Esophagus muscularis mucosa (tissue), 4 donors: ENCODE measurements at regions not wholly inside any gene's neighbourhood (a gene's known extent, or its start where the extent isn't known, plus 50 kb on each side); places are given as distances from the start of the nearest gene placed in this dataset.

Experiments used
- DNase-seq: peaks from one replicate; pipeline ENCODE4 v3.0.0-alpha.2; 2017; ENCODE audit errors: extremely low spot score
- H3K27ac ChIP-seq, 4 donors: fragments of 200-600 bp; sonication (generic); replicated peaks in 1 of 4; 1 replicate in 3 of 4; 2 replicates in 1 of 4; pipeline ENCODE4 v1.5.1; 2016 to 2019; ENCODE audit warnings: mild to moderate bottlenecking in 1 of 4
- H3K27me3 ChIP-seq, 4 donors: fragments of 200-600 bp; sonication (generic); one replicate each; pipeline versions ENCODE4 v1.5.1 to v1.6.0; 2016 to 2019
- H3K36me3 ChIP-seq, 4 donors: fragments of 200-600 bp; sonication (generic); one replicate each; pipeline ENCODE4 v1.5.1; 2016 to 2019
- H3K4me1 ChIP-seq, 4 donors: fragments of 200-600 bp; sonication (generic); one replicate each; pipeline ENCODE4 v1.5.1; 2016 to 2019
- H3K4me3 ChIP-seq, 4 donors: fragments of 200-600 bp; sonication (generic); 1 replicate in 2 of 4; 2 replicates in 2 of 4; pipeline ENCODE4 v1.5.1; 2016 to 2019; ENCODE audit warnings: mild to moderate bottlenecking in 4 of 4, moderate library complexity in 1 of 4
- H3K9me3 ChIP-seq, 4 donors: fragments of 200-600 bp; sonication (generic); 1 replicate in 3 of 4; 2 replicates in 1 of 4; pipeline ENCODE4 v1.5.1; 2016 to 2019
- CTCF ChIP-seq, 3 experiments: fragments of 200-600 bp in 2 of 3; fragments of 450-650 bp in 1 of 3; sonication (generic) in 2 of 3; IDR thresholded peaks; one replicate each; pipeline ENCODE4 v1.5.1; 2017 to 2019; ENCODE audit warnings: antibody characterized with exemption in 3 of 3, mild to moderate bottlenecking in 2 of 3, moderate library complexity in 1 of 3
- EP300 ChIP-seq: sonication (generic); formaldehyde crosslinking; IDR thresholded peaks from one replicate; pipeline ENCODE4 v1.6.1; 2017; ENCODE audit warnings: antibody characterized with exemption
- POLR2A ChIP-seq: fragments of 450-650 bp; IDR thresholded peaks from one replicate; pipeline ENCODE4 v1.6.1; 2017; ENCODE audit warnings: antibody characterized with exemption, moderate library complexity, mild to moderate bottlenecking, low read depth
- POLR2AphosphoS5 ChIP-seq, 2 donors: sonication (generic); formaldehyde crosslinking; IDR thresholded peaks; one replicate each; pipeline ENCODE4 v1.6.1; 2017; ENCODE audit warnings: antibody characterized with exemption in 2 of 2
- WGBS: methylation state at CpG from one replicate; pipeline ENCODE4 v1.1.5; 2018; 5-methylcytosine and 5-hydroxymethylcytosine counted together
- intact Hi-C: fragments of 100-400 bp; cut with DNase I; formaldehyde crosslinking; loops from one replicate; pipeline ENCODE4 v1.15.1; 2023

DNA sequence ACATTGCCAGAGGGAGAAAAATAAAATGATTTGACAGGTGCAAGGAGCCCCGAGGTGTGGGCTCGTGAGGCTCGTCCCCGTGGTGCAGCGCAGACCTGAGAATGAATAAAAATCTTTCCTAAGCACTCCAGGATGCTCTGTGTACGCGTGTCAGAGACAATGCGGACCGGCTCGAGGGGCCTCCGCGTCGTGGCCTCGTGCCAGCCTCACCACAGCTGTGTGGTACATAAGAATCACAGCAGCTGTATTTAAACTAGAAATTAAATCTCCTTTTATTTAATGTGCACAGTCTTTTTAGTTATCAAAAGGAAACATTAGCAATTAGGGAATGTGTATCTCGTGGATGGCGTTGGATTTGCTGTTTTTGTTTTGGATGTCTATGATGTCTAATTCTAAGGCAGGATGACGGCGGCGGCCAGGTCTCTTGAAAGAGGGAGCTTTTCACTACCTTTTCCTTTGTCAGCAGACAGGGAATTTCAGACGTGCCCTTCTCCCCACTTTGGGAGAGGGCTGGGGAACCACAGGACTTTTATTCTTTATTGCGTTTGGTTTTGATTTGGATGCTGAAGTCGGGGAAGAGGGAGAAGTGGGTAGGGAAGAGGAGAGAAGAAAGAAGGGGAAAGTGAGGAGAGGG, 365.3 kb upstream of the SHH start:
- DNase-seq = no peak
- Histone ChIP-seq H3K9me3 (no peaks in the 10 kb centered on the region), H3K27me3 (peaks cover 0 to 17% (median 0%) of the 10 kb centered on the region in 4 donors), H3K27ac (no peak overlapping the region), H3K36me3 (no peaks in the 10 kb centered on the region), H3K4me3 (no peak overlapping the region), H3K4me1 (no peaks in the 10 kb centered on the region)
- WGBS = 67% methylated on average over 22 of the region's 22 CpGs
- TF ChIP-seq EP300 (no peak), POLR2A (no peak), CTCF (IDR thresholded peaks at IDR 0.05) (no peak), POLR2AphosphoS5 (IDR thresholded peaks at IDR 0.05) (no peak)
- intact Hi-C loops = no loop called here

- 94% methylated on average over 7 of the region's 7 CpGs for WGBS
- H3K27me3 ChIP-seq = peaks cover 0 to 11% (median 0%) of the 10 kb centered on the region in 4 donors
These were observed 363.8 kb upstream of the SHH start for GRCh38 chr7:156176039-156176438.

GRCh38 chr7:156175003-156175402, 362.7 kb upstream of the SHH start:
- Histone ChIP-seq H3K4me3 (no peak overlapping the region), H3K36me3 (no peaks in the 10 kb centered on the region), H3K27me3 (peaks cover 0 to 6% (median 0%) of the 10 kb centered on the region in 4 donors), H3K4me1 (no peaks in the 10 kb centered on the region), H3K27ac (no peak overlapping the region), H3K9me3 (no peaks in the 10 kb centered on the region)
- no peak for TF ChIP-seq EP300
- no peak for TF ChIP-seq POLR2AphosphoS5 (IDR thresholded peaks at IDR 0.05)
- TF ChIP-seq POLR2A = no peak
- TF ChIP-seq CTCF (IDR thresholded peaks at IDR 0.05) = no peak
- intact Hi-C loops = no loop called here
- 84% methylated on average over 10 of the region's 10 CpGs for WGBS
- no peak for DNase-seq

More at GRCh38 chr7:156176039-156176438, 363.8 kb upstream of the SHH start:
- intact Hi-C loops = no loop called here
- DNase-seq = no peak
- Histone ChIP-seq H3K4me1 (no peaks in the 10 kb centered on the region), H3K9me3 (no peaks in the 10 kb centered on the region), H3K4me3 (no peak overlapping the region), H3K36me3 (no peaks in the 10 kb centered on the region), H3K27ac (no peak overlapping the region)
- TF ChIP-seq POLR2A = no peak
- no peak for TF ChIP-seq CTCF (IDR thresholded peaks at IDR 0.05)
- TF ChIP-seq EP300 = no peak
- no peak for TF ChIP-seq POLR2AphosphoS5 (IDR thresholded peaks at IDR 0.05)

DNA sequence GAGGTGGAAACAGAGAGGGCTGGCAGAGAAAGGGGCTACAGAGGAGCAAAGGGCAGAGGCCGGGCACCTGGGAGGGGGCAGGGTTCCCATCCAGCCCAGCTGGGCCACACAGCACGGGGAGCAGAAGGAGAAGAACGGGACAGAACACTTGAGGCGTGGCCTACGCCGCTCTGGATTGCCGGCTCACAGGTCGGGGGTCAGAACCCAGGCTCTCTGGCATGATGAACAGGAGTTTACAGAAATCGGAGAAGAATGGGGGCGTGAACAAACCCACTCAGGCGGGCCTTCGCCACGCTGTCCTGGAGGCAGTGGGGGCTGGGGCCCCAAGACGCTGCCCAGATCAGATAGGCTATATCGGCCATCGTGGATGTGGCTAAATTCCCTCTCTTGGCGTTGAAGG, 362.2 kb upstream of the SHH start:
- DNase-seq = no peak
- intact Hi-C loops = no loop called here
- no peak for TF ChIP-seq CTCF (IDR thresholded peaks at IDR 0.05)
- no peak for TF ChIP-seq EP300
- no peak for TF ChIP-seq POLR2A
- Histone ChIP-seq H3K27me3 (peaks cover 0 to 11% (median 0%) of the 10 kb centered on the region in 4 donors), H3K36me3 (no peaks in the 10 kb centered on the region), H3K27ac (no peak overlapping the region), H3K4me3 (no peak overlapping the region), H3K9me3 (no peaks in the 10 kb centered on the region), H3K4me1 (no peaks in the 10 kb centered on the region)
- 85% methylated on average over 15 of the region's 17 CpGs for WGBS
